HCT116 (cell line): ENCODE measurements at regions not wholly inside any gene's neighbourhood (a gene's known extent, or its start where the extent isn't known, plus 50 kb on each side); places are given as distances from the start of the nearest gene placed in this dataset.

Experiments used
- ATAC-seq: fragments of 200-7000 bp; cut with Tn5 transposase; 2 replicates; pipeline ENCODE4 v1.9.1; 2020; ENCODE audit warnings: mild to moderate bottlenecking, moderate library complexity
- BruUV-seq: library from RNA; stranded (reverse); fragments of 400-500 nt; replicated peaks from 2 replicates; lab custom pipeline; 2021; lab: Mats Ljungman, UMichigan
- CTCF ChIA-PET: fragments of 300-600 bp; sonication (Branson Sonifier 250); formaldehyde crosslinking; loops from one replicate; lab custom pipeline; 2021; ENCODE audit warnings: antibody characterized with exemption; lab: Charles Lee
- POLR2A ChIA-PET: fragments of 300-600, 350-600 bp; sonication (Branson Sonifier 250); formaldehyde crosslinking; loops from one replicate; lab custom pipeline; 2021; ENCODE audit warnings: antibody characterized with exemption; lab: Charles Lee
- RAD21 ChIA-PET, 2 experiments: fragments of 300-600 bp; sonication (Branson Sonifier 250); formaldehyde crosslinking; loops; one replicate each; lab custom pipeline; 2023; ENCODE audit warnings: low total read pairs in 2 of 2; ENCODE audit not compliant: uncharacterized antibody in 2 of 2, unreplicated experiment in 2 of 2, low non-redundant PET in 1 of 2; lab: Charles Lee
- DNase-seq: peaks from one replicate; pipeline ENCODE4 v3.0.0-alpha.2; 2010; ENCODE audit warnings: low read depth, low spot score
- H2AFZ ChIP-seq: fragments of 200-600 bp; shearing (Covaris generic), sonication (generic); 2 replicates; pipeline ENCODE4 v1.6.1; 2017; ENCODE audit warnings: low read depth, mixed run types, mixed read lengths, antibody characterized with exemption, low read length; ENCODE audit not compliant: poor library complexity, severe bottlenecking
- H3K27ac ChIP-seq: 2 replicates; pipeline ENCODE4 v1.5.1; 2012; ENCODE audit warnings: low read depth, low read length
- H3K27me3 ChIP-seq: fragments of 200-600 bp; sonication (generic); 2 replicates; pipeline ENCODE4 v1.6.1; 2016; ENCODE audit warnings: mixed run types, low read length, mixed read lengths; ENCODE audit not compliant: insufficient read depth
- H3K36me3 ChIP-seq, 2 experiments: fragments of 200-500 bp in 1 of 2; fragments of 200-600 bp in 1 of 2; sonication (Bioruptor generic) in 1 of 2; sonication (generic) in 1 of 2; 2 replicates each; pipeline versions ENCODE4 v1.5.1 to v1.6.1; 2014 to 2016; ENCODE audit warnings: low read length in 2 of 2, inconsistent platforms in 1 of 2, mixed read lengths in 1 of 2, mixed run types in 1 of 2; ENCODE audit not compliant: insufficient read depth in 2 of 2, control insufficient read depth in 1 of 2
- H3K4me1 ChIP-seq, 2 experiments: fragments of 200-600 bp in 1 of 2; sonication (generic) in 1 of 2; 2 replicates each; pipeline versions ENCODE4 v1.5.1 to v1.6.1; 2012 to 2017; ENCODE audit warnings: low read length in 2 of 2, inconsistent platforms in 1 of 2, mild to moderate bottlenecking in 1 of 2, mixed read lengths in 1 of 2, mixed run types in 1 of 2, moderate library complexity in 1 of 2; ENCODE audit not compliant: insufficient read depth in 2 of 2, control insufficient read depth in 1 of 2
- H3K4me2 ChIP-seq: fragments of 200-600 bp; sonication (generic); 2 replicates; pipeline ENCODE4 v1.6.1; 2017; ENCODE audit warnings: mixed run types, low read length, mixed read lengths
- H3K4me3 ChIP-seq, 2 experiments: fragments of 200-600 bp in 1 of 2; sonication (generic) in 1 of 2; replicated peaks in 1 of 2; 2 replicates each; pipeline ENCODE4 v1.5.1; 2011 to 2016; ENCODE audit warnings: low read length in 2 of 2, control low read depth in 1 of 2, low read depth in 1 of 2, mild to moderate bottlenecking in 1 of 2, mixed read lengths in 1 of 2, mixed run types in 1 of 2
- H3K79me2 ChIP-seq: fragments of 200-600 bp; sonication (generic); 2 replicates; pipeline ENCODE4 v1.6.1; 2017; ENCODE audit warnings: mild to moderate bottlenecking, mixed run types, low read length, moderate library complexity, mixed read lengths; ENCODE audit not compliant: insufficient read depth
- H3K9ac ChIP-seq: fragments of 200-600 bp; sonication (generic); 2 replicates; pipeline ENCODE4 v1.6.1; 2016; ENCODE audit warnings: low read length, mixed read lengths
- H3K9me2 ChIP-seq: fragments of 200-600 bp; sonication (generic), shearing (Covaris generic); 2 replicates; pipeline ENCODE4 v1.6.1; 2017; ENCODE audit warnings: mixed run types, mild to moderate bottlenecking, moderate library complexity; ENCODE audit not compliant: insufficient read depth
- H3K9me3 ChIP-seq, 2 experiments: fragments of 200-500 bp in 1 of 2; fragments of 200-600 bp in 1 of 2; sonication (Bioruptor generic) in 1 of 2; sonication (generic) in 1 of 2; 2 replicates each; pipeline ENCODE4 v1.6.1; 2014 to 2017; ENCODE audit warnings: low read length in 2 of 2, mixed read lengths in 2 of 2, inconsistent platforms in 1 of 2, low read depth in 1 of 2, mild to moderate bottlenecking in 1 of 2, mixed run types in 1 of 2, moderate library complexity in 1 of 2; ENCODE audit not compliant: control insufficient read depth in 1 of 2, insufficient read depth in 1 of 2
- H4K20me1 ChIP-seq: fragments of 200-600 bp; sonication (generic), shearing (Covaris generic); 2 replicates; pipeline ENCODE4 v1.6.1; 2017; ENCODE audit warnings: mixed run types, mild to moderate bottlenecking, moderate library complexity; ENCODE audit not compliant: insufficient read depth
- CEBPB ChIP-seq: IDR thresholded peaks from 2 replicates; pipeline ENCODE4 v1.6.1; 2012; ENCODE audit warnings: low read depth
- EGR1 ChIP-seq: IDR thresholded peaks from 2 replicates; pipeline ENCODE4 v1.6.1; 2012; ENCODE audit warnings: low read depth
- ELF1 ChIP-seq: IDR thresholded peaks from 2 replicates; pipeline ENCODE4 v1.6.1; 2012; ENCODE audit warnings: low read depth, borderline replicate concordance
- EZH2 ChIP-seq: fragments of 200-600 bp; sonication (generic); IDR thresholded peaks from 2 replicates; pipeline ENCODE4 v1.6.1; 2017; ENCODE audit warnings: antibody characterized with exemption, mixed run types
- FOSL1 ChIP-seq: IDR thresholded peaks from 2 replicates; pipeline ENCODE4 v1.6.1; 2012; ENCODE audit warnings: low read depth
- POLR2A ChIP-seq: IDR thresholded peaks from 2 replicates; pipeline ENCODE4 v1.7.0; 2011; ENCODE audit warnings: borderline replicate concordance; ENCODE audit not compliant: insufficient read depth, insufficient read length; ENCODE audit errors: extremely low read depth
- SIN3A ChIP-seq: IDR thresholded peaks from 2 replicates; pipeline ENCODE4 v1.6.1; 2012; ENCODE audit warnings: low read depth
- SRF ChIP-seq: IDR thresholded peaks from 2 replicates; pipeline ENCODE4 v1.6.1; 2012; ENCODE audit warnings: low read depth
- TCF7L2 ChIP-seq: IDR thresholded peaks from 2 replicates; pipeline ENCODE4 v1.7.0; 2011; ENCODE audit warnings: borderline replicate concordance, inconsistent platforms; ENCODE audit not compliant: insufficient read depth, insufficient read length; ENCODE audit errors: extremely low read depth
- ZFX ChIP-seq: fragments of 450-650 bp; IDR thresholded peaks from 2 replicates; pipeline ENCODE4 v1.6.1; 2017
- ZNF274 ChIP-seq: fragments of 200-500 bp; sonication (Bioruptor generic); IDR thresholded peaks from 2 replicates; pipeline ENCODE4 v1.6.1; 2014; ENCODE audit warnings: mild to moderate bottlenecking, low read depth, low read length, inconsistent platforms
- intact Hi-C: fragments of 100-400 bp; cut with micrococcal nuclease; formaldehyde crosslinking; loops from 2 replicates; pipeline ENCODE4 v1.10.0; 2022
- TF ChIP-seq, protein P1 (sequence below): IDR thresholded peaks from 2 replicates; pipeline ENCODE4 v1.6.1; 2012
- TF ChIP-seq, protein P2 (sequence below): IDR thresholded peaks from 2 replicates; pipeline ENCODE4 v1.6.1; 2012

DNA sequence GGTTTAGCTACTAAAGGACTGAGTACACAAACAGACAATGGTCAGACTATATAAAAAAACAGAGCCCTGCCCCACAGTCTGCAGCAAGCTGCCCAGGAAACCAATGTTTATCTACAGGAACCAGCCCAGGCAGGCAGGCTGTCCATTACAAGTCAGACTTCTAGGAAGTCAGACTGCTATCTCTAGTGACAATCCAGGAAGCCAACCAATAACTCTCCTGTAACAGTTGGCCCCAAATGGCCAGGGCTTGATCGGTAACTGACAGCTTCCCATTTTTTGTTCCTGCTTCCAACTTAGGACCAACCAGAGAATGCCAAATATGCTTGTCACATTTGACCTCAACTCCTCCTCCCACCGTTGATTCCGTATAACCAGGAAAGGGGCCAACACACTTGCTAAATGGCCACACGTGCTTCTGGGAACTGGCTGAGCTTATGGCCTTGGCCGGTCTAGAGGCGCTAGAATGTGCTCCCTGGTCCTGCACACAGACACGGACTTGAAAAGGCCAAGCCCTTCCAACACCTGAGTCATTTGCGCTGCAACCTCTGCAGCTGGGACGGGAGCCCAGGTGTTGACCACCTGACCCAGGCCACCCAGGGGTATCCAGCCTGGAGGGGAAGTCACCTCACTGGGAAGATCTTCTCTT, 79.6 kb upstream of the CDK20 start:
- POLR2A ChIA-PET: no interaction called here
- CTCF ChIA-PET: no interaction called here
- RAD21 ChIA-PET: no interaction called here

DNA sequence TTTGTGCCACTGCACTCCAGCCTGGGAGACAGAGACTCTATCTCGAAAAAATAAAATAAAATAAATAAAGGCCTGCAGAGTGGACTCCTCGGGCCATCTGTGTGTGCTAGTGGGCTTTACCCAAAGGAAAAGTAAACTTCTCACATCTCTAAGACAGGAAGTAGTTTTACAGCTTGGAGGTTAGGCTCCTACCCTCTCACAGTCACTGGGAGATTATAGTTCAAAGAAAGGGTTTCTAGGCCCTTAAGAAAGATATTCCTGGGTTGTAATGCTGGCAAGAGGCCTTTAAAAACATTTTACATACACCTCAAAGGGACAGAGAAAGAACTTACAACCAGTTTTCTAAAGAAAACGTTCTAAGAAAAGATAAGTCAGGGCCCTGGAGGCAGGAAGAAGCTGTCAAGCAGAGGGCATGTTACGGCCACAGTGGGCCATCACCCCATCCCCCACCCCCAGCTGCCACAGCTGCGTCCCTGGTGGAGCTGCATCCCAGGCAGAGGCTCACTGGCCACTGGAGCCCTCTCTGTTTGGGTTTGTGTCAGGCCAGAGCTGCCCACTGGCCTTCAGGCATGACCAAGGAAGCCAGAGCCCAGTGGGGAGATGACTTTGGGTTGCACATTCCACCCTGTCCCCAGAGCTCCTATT, 78.1 kb upstream of the CDK20 start:
- Histone ChIP-seq H3K4me2 (no peak overlapping the region), H4K20me1 (no peaks in the 10 kb centered on the region), H3K27ac (no peak overlapping the region), H3K9ac (no peak overlapping the region), H3K79me2 (no peaks in the 10 kb centered on the region), H3K9me2 (no peaks in the 10 kb centered on the region), H2AFZ (no peak overlapping the region), H3K36me3 (no peaks in the 10 kb centered on the region), H3K4me1 (peaks cover 0 to 4% of the 10 kb centered on the region in 2 experiments; a peak in 1 of 4 replicates), H3K27me3 (no peaks in the 10 kb centered on the region), H3K4me3 (no peak overlapping the region), H3K9me3 (no peaks in the 10 kb centered on the region)
- ChIA-PET RAD21 (no interaction called here), CTCF (no interaction called here), POLR2A (no interaction called here)
- no peak for ATAC-seq
- no peak for TF ChIP-seq FOSL1
- TF ChIP-seq ZFX: no peak
- no peak for TF ChIP-seq POLR2A
- TF ChIP-seq EZH2: no peak
- TF ChIP-seq SRF: no peak
- no peak for TF ChIP-seq EGR1
- no peak for TF ChIP-seq ELF1
- TF ChIP-seq, protein P1, sequence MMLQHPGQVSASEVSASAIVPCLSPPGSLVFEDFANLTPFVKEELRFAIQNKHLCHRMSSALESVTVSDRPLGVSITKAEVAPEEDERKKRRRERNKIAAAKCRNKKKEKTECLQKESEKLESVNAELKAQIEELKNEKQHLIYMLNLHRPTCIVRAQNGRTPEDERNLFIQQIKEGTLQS: no peak
- no peak for TF ChIP-seq CEBPB
- TF ChIP-seq, protein P2, sequence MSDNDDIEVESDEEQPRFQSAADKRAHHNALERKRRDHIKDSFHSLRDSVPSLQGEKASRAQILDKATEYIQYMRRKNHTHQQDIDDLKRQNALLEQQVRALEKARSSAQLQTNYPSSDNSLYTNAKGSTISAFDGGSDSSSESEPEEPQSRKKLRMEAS: no peak
- TF ChIP-seq ZNF274: no peak
- no TSS peak for BruUV-seq
- intact Hi-C loops: no loop called here
- no peak for DNase-seq

More for the DNA sequence above, 79.6 kb upstream of the CDK20 start:
- no peak overlapping the region for H3K27ac ChIP-seq
- no peak for TF ChIP-seq FOSL1
- TF ChIP-seq EGR1: no peak
- no peak for TF ChIP-seq POLR2A
- TF ChIP-seq SIN3A: no peak
- TF ChIP-seq EZH2: no peak
- TF ChIP-seq, protein P1: no peak
- no peak for TF ChIP-seq TCF7L2
- TF ChIP-seq, protein P2: no peak
- TF ChIP-seq, all 23 proteins: peak for 0
- BruUV-seq: no TSS peak
- H2AFZ ChIP-seq: no peak overlapping the region
- H4K20me1 ChIP-seq: no peaks in the 10 kb centered on the region
- no peaks in the 10 kb centered on the region for H3K9me3 ChIP-seq
- no peaks in the 10 kb centered on the region for H3K36me3 ChIP-seq
- H3K4me3 ChIP-seq: no peak overlapping the region
- H3K9me2 ChIP-seq: no peaks in the 10 kb centered on the region
- ATAC-seq: no peak
- no peak overlapping the region for H3K9ac ChIP-seq
- H3K27me3 ChIP-seq: no peaks in the 10 kb centered on the region
- DNase-seq: no peak
- intact Hi-C loops: no loop called here
- no peaks in the 10 kb centered on the region for H3K79me2 ChIP-seq
- H3K4me1 ChIP-seq: peaks cover 0 to 4% of the 10 kb centered on the region in 2 experiments; a peak in 1 of 4 replicates
- no peak overlapping the region for H3K4me2 ChIP-seq
